IPS-18c (cell line): ENCODE measurements at regions not wholly inside any gene's neighbourhood (a gene's known extent, or its start where the extent isn't known, plus 50 kb on each side); places are given as distances from the start of the nearest gene placed in this dataset.

Experiments
- H3K4me3 ChIP-seq: 2 replicates; pipeline ENCODE4 v1.7.0; 2013; ENCODE audit warnings: low read depth, mild to moderate bottlenecking, low read length, moderate library complexity; ENCODE audit not compliant: insufficient read depth
- H3K9me3 ChIP-seq: one replicate; pipeline ENCODE4 v1.6.1; 2013; ENCODE audit warnings: mild to moderate bottlenecking, low read length, moderate library complexity; ENCODE audit not compliant: control insufficient read depth, insufficient read depth

GRCh38 chr20:48102076-48102787 lies 317.0 kb upstream of the SULF2 start:
- H3K9me3 ChIP-seq, result no peaks in the 10 kb centered on the region

GRCh38 chr20:48100483-48100882 lies 315.2 kb upstream of the SULF2 start:
- no peaks in the 10 kb centered on the region for H3K9me3 ChIP-seq
- no peak overlapping the region for H3K4me3 ChIP-seq

More at GRCh38 chr20:48102076-48102787, 317.0 kb upstream of the SULF2 start:
- no peak overlapping the region for H3K4me3 ChIP-seq

- Histone ChIP-seq H3K4me3 (no peak overlapping the region), H3K9me3 (no peaks in the 10 kb centered on the region)
These were observed 313.6 kb upstream of the SULF2 start for GRCh38 chr20:48098866-48099265.

GRCh38 chr20:48098099-48098498 lies 312.8 kb upstream of the SULF2 start:
- H3K4me3 ChIP-seq, result no peak overlapping the region
- H3K9me3 ChIP-seq, result no peaks in the 10 kb centered on the region

- Histone ChIP-seq H3K9me3 (no peaks in the 10 kb centered on the region), H3K4me3 (no peak overlapping the region)
These were observed 311.9 kb upstream of the SULF2 start for GRCh38 chr20:48096957-48097890.

- Histone ChIP-seq H3K4me3 (no peak overlapping the region), H3K9me3 (no peaks in the 10 kb centered on the region)
These were observed 311.1 kb upstream of the SULF2 start for GRCh38 chr20:48096212-48096875.

- Histone ChIP-seq H3K9me3 (no peaks in the 10 kb centered on the region), H3K4me3 (no peak overlapping the region)
These were observed 309.7 kb upstream of the SULF2 start for GRCh38 chr20:48094944-48095343.

GRCh38 chr20:48094196-48094749 lies 309.0 kb upstream of the SULF2 start:
- Histone ChIP-seq H3K4me3 (no peak overlapping the region), H3K9me3 (no peaks in the 10 kb centered on the region)

- Histone ChIP-seq H3K9me3 (no peaks in the 10 kb centered on the region), H3K4me3 (no peak overlapping the region)
These were observed 307.5 kb upstream of the SULF2 start for GRCh38 chr20:48092596-48093280.

GRCh38 chr20:48090784-48091183 lies 305.5 kb upstream of the SULF2 start:
- Histone ChIP-seq H3K4me3 (no peak overlapping the region), H3K9me3 (no peaks in the 10 kb centered on the region)

- Histone ChIP-seq H3K9me3 (no peaks in the 10 kb centered on the region), H3K4me3 (no peak overlapping the region)
These were observed 305.0 kb upstream of the SULF2 start for GRCh38 chr20:48090314-48090713.

GRCh38 chr20:48080583-48080982 lies 295.3 kb upstream of the SULF2 start:
- Histone ChIP-seq H3K9me3 (no peaks in the 10 kb centered on the region), H3K4me3 (no peak overlapping the region)

GRCh38 chr20:48079028-48079427 lies 293.7 kb upstream of the SULF2 start:
- no peak overlapping the region; the same call in 1 of the 2 replicates for H3K4me3 ChIP-seq
- no peaks in the 10 kb centered on the region for H3K9me3 ChIP-seq

GRCh38 chr20:48076747-48077146 lies 291.5 kb upstream of the SULF2 start:
- H3K9me3 ChIP-seq, result no peaks in the 10 kb centered on the region

GRCh38 chr20:48076247-48076646 lies 291.0 kb upstream of the SULF2 start:
- Histone ChIP-seq H3K4me3 (no peak overlapping the region), H3K9me3 (no peaks in the 10 kb centered on the region)

More at GRCh38 chr20:48076747-48077146, 291.5 kb upstream of the SULF2 start:
- no peak overlapping the region for H3K4me3 ChIP-seq

GRCh38 chr20:48075591-48076174 lies 290.4 kb upstream of the SULF2 start:
- Histone ChIP-seq H3K4me3 (no peak overlapping the region), H3K9me3 (no peaks in the 10 kb centered on the region)
